GM21447 (cell line): ENCODE measurements at regions not wholly inside any gene's neighbourhood (a gene's known extent, or its start where the extent isn't known, plus 50 kb on each side); places are given as distances from the start of the nearest gene placed in this dataset.
A peak's percentile ranks its signal among the peaks of the same experiment; 100 is the strongest.

ENCODE experiments used
- ATAC-seq: cut with Tn5 transposase; IDR thresholded peaks from one replicate; pipeline ENCODE4 v1.9.1; 2021; ENCODE audit not compliant: unreplicated experiment

DNA sequence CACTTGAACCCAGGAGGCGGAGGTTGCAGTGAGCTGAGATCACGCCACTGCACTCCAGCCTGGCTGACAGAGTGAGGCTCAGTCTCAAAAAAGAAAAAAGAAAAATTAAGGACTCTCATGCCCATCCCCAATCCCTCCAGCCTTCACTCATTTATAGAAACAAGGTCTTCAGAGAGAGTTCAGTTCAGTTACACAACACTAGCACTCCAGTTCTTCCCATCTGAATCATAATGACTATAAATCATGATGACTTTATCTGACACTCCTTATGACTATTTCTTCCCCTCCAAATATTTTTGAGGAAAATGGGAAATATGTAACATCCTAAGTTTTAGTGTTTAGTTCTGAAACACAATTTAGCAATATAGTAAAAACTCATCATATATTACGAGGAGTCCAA, 107.4 kb upstream of the LSM8 start:
- no peak for ATAC-seq

DNA sequence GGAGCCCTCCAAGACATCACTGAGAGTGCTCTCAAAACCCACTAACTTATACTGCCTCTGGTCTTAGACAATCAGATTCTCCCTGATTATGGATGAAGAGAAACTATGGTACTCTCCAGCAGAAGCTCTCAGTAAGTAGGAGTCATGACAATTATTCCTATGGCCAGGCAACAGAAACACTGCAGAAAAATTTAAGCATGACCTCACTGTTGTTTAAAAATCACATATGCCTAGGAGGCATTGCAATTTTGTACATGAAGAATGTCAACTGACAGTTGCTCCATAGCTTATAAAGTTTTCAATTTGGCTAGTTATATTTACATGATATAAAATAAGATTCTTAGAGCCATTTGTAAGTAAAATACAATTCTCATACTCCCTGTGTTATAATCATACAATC, 105.9 kb upstream of the LSM8 start:
- ATAC-seq, result no peak

DNA sequence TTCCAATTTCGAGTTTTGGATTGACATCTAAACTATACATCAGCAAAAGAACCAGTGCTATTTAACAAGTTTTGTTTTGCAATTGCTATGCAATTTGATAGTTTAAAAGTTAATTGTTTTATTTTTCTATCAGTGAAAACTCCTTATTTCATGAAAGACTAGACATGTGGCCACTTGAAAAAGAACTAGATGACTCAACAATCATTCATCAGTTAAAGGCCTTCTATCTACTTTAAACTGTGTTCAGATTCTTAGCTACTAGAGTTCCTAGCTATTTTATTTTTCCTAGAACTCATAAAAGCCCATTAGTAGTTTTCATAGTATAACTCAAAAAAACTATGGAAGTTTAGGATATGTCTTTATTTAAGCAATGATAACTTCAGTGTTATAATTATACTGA, 104.6 kb upstream of the LSM8 start:
- ATAC-seq, result no peak

DNA sequence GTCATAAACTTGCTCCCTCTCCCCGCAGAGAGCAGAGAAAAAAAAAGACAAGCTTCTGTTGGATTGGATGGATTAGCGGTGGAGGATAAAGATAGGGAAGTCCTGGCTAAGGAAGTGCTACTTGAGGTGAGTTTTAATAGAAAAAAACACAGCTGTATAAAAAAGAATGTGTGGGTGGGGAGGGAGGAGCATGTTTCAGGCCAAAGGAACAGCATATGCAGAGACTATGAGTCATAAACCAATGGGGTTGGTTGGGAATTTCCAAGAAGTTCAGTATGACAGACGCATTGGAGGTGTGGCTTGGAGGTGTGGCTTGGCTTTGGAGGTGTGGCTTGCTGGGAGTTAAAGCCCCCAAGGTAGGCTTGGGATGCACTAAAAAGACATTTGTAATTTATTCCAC, 103.0 kb upstream of the LSM8 start:
- ATAC-seq, result peak; percentile 97

DNA sequence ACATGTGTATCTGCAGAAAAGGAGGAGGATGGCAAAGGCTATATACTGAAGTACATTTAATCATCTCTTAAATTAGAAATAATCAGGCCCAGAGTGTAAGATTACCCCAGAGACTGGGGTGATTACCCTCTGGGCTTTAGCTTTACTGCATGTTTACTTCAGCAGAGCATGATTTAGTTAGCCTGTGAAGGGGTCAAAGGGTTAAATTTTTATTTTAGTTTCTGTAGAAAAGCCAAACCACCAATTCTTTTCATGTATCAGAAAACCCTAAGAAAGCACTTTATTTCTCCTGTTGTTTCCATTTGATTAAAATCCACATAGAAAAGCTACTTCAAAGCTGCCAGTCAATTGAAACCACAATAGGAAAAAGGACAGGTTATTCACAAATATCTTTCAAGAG, 101.5 kb upstream of the LSM8 start:
- no peak for ATAC-seq

DNA sequence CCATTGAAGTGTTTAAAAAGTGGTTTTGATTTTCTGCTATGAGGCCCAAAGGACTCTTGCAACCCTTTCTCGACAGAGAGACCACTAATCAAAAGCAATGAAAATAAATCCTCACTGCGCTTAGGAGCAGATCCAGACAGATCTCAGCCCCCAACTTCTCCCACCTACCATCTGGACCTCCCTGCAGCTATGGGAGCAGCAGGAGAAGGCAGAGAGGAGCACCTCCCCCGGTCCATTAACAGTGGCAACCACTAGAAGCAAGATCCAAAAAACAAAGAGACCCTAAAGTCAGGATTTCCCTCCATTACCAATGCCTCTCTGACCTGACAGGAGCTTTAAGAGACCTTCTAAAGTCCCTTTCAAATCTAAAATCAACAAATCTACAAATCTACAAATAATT, 99.0 kb upstream of the LSM8 start:
- no peak for ATAC-seq

DNA sequence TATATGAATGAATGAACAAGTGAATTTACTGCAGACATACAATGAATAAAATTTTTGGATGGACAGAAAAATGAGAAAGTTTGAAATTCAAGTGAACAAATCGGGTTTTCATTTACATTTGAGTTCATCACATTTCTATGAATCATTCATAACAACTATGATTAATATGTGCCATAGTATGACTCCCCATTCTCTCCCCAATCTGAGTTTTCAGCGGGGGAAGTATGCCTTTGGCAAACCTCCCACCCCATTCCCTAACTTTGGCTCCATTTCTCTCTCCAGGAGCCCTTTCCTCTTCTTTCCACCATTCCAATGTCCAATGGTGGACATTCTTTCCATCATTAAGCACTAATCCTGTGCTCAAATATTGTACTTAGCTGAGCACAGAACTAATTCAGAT, 96.8 kb upstream of the LSM8 start:
- ATAC-seq, result no peak

DNA sequence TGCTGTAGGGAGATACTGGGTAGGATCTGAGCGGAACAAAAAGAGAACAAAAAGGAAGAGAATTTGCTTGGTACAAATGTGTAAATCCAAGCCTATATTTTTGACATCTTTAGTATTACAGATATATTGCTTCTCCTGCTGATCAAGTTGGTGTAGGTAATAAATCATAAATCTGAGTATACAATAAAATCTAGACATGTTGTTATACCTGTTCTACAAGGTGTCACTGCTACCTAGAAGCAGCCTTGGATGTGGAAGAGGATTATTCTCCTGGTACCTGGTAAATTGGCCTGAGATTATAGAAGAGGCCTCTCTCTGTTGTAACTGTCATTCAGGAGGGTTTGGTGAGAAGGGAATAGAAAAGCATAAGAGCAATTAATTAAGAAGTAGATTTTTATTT, 89.9 kb upstream of the LSM8 start:
- no peak for ATAC-seq

DNA sequence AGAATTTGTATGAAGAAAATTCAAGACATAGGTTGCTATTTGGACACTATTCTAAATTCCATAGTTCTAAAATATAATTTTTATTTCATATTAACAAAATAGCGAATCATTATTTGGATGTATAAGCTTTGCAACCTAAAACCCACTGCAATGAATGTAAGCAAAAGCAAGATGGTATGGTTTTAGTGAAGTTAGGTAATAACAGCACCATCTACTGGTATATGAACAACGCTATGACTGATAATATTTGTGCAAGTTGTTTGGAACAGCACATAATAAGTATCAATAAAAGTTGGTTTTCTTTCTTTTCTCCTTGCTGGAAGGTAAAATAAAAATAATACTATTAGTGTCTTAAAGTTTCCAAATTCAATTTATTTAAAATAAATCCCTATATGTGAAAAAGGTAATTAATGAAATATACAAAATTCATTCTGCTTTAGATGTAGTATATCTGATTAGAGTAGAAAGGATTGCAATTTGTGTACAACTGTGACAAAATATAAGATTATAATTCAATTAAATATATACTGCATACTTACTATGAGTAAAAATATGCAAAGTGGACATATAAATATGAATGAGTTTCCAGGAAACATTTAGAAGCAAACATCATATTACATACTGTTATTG, 79.0 kb upstream of the LSM8 start:
- ATAC-seq, result peak; percentile 69

DNA sequence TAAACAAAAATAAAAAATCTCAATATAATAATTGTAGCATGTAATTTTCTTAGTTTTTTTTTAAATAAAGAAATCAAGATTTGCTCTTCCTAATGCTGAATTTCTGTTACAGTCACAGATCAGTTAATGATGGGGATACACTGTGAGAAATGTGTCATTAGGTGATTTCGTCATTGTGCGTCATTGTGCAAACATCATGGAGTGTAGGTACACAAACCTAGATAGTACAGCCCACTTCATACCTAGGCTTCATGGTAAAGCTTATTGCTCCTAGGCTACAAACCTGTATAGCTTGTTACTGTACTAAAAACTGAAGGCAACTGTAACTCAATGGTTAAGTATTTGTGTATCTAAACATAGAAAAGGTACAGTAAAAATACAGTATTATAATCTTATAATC, 74.4 kb upstream of the LSM8 start:
- no peak for ATAC-seq

DNA sequence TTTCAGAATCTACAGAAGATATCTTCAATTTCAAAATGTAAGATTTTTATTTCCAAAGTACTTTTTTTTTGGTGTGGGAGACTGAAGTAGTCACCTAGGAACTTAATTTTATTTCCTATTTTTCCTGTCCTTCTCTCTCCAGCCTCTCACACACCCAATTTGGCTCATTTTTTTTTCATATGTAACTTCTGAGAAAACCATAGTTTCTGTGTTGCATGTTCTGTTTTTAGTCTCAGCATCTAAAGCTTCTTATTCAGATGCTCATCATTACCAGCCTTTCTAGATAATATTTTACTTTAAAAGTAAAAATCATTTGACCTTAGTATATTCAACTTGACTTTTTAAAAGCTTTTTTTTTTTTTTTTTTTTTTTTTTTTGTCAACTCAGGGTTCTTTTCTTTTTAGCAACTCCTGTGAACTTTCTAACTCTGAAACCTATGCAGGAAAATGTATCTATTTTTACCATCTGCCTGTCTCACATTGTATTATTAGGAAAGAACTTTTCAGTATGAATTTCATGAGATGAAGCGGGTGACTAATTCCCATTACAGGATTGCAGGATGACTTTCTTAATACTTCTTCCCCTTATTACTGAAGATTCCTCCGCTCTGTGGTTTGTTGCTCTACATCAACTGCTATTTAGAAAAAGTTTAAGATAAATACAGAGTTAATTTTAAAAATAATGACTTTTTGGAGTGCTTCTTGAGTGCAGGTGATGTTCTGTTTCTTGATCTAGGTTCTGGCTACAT, 73.6 kb upstream of the LSM8 start:
- ATAC-seq, result no peak

DNA sequence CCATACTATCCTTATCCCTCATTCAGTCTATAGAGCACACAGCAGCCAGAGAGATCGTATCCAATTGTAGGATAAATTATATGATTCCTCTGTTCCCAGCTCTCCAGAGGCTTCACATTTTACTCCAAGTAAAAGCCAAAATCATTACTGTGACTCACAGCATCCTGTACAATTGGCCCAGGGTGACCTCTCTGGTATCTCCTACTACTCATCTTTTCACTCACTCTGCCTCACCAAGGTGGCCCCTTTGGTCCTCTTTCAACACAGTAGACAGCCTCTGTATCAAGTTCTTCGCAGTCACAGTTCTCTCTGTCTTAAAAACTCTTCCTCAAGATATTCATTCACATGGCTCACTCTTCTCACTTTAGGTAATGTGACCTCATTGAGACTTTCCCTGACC, 72.6 kb upstream of the LSM8 start:
- ATAC-seq, result no peak

DNA sequence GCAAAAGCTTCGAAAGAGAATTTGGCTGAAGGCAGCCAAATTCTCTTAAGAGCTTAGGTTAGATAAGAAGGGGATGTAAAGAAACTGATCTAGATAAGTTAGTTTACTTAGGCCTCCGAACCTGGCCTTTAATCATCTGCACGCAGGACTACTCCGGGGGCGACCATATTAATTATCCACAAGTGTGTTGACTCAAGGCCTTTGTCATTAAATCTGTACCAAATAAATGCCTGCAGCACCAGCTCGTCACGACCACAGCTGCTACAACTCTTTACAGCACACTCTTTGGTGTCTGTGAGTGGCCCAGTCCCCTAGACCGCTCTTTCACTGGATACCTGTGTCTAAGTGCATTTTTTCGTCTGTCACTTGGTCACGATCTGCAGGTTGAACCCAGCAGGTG, 69.8 kb upstream of the LSM8 start:
- ATAC-seq, result no peak

DNA sequence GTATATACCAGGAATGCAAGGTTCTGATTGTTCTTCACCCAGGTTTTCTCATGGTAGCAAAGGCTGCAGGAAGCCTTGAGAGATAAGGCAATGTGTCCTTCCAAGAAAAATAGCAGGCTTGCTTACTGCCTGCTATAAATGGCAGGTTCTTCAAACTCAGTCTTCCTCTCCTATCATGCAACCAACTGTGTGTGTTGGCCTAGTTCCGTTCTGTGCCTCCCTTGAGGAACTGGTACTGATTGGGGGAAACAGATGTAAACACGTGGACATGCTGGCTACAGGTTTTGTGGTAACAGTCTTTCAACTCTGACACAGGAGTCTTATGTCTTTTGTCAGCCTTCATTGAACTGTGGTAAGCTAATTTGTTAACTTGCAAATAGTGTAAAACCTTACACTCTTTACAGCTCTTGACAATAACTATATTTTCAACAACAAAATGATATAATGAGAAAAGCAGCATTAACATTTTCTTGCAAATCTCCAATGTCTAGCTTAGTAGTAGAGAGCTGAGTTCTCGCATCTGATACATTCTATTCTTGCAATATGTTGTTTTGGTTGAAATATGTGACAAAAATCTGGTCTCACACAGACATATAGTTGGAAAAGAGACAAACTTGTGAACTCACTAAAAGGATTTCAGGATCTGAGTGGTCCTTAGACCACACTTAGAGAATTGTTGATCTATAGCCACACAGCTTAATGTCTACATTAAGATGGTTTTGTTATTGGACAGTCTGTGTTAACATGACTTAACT, 54.7 kb upstream of the LSM8 start:
- no peak for ATAC-seq

DNA sequence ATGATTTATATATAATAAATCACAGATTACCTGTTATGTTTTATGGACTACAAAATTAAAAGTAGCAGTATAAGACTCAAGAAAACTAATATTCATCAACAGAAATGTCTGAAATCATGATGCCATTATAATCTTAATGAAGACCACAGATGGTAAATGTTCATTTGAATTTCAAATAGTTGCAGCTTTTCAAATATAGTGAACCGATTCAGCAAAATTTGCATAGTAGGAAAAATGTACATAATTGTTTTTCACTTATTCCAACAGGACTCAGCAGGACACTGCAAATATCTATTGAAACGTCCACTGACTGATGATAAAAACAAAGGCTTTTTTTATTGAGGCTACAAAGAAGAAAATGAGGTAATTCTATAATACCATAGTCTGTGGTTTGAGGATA, 51.2 kb upstream of the LSM8 start:
- ATAC-seq, result no peak
